ENCODE measurements at regions not wholly inside any gene's neighbourhood (a gene's known extent, or its start where the extent isn't known, plus 50 kb on each side); places are given as distances from the start of the nearest gene placed in this dataset.
"Not testable (repeated sequence)": the region's sequence is repeated elsewhere in the genome, so short reads cannot be mapped to it uniquely, and the experiment has no call there.

DNA sequence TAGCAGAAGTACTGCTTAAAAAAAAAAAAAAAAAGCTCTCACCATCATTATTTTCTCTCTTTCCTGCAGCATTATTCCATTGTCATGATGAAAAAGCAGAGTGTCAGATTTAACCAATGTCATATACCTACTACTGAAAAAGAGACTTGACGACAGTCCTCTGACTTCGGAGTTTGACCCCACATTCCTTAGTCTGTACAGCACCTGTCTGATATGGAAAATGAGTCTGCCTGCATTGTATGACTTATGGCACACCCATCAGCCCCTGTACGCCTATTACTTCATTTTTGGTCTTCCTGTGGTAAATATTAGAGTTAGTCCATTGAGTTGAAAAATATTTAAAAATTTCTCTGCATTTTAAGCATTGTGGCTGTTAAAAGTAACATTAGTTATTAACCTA, 54.5 kb upstream of the NOX4 start:
- CTCF ChIA-PET: no interaction called here
- POLR2A ChIA-PET: no interaction called here

DNA sequence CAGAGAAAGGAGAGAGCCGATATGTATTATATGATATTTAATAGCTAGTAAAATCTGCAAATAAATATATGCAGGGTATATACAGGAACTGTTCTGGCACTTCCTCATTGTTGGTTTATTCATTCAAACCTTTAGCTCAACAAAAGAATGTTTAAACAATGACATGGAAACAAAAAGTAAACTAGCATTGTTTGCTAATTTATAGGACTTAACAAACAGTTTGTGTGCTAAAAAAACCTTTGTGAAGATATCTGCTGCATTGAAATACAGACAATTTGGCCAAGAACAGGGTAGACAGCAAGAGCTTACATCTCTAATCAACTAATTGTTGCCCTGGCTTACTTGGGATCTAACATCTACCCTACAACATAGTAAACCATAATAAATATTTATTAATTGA, 64.6 kb upstream of the NOX4 start:
- CTCF ChIA-PET, POLR2A ChIA-PET: not testable (repeated sequence)

DNA sequence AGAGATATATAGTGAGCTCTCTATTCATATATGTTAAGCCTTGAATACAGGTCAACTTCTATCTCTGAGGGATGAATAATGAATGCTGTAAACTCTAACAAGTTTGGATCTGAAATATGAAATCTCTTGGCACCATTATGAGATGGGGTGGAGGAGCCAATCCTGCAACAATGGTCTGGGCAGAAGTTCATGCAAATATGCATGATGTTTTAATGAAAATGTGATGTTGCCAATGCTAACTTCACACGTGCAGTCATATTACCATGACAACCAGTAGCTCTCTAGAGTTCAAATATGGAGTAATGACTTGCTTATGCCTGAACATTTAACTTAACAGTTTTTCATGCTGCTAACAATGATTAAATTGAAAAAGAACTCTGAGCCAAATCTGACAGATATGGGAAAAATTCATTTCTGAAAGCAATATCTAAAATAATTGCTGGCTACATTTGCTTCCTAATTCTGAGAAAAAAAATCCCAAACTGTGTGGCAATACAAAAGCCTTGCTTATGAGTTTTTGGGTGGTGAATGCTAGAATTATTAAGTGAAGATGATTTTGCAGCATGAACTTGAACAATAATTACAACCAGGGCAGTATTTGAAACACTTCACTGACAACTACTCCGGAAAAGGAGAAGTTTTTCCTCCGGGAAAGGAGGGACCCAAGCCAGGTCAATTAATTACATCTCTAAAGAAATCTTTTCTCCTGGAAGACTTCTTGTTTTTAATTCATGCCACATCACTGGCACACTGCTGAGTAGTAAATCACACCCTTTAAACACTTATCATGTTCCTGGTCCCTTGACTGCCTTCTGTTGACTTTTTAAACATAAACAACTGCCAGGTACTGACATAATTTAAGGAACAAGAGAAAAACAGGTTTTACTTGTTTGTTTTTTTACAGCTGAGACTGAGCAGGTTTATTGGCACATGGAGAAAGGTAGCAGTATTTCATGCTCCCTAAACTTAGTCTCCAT, 65.8 kb upstream of the NOX4 start:
- POLR2A ChIA-PET, CTCF ChIA-PET: not testable (repeated sequence)

DNA sequence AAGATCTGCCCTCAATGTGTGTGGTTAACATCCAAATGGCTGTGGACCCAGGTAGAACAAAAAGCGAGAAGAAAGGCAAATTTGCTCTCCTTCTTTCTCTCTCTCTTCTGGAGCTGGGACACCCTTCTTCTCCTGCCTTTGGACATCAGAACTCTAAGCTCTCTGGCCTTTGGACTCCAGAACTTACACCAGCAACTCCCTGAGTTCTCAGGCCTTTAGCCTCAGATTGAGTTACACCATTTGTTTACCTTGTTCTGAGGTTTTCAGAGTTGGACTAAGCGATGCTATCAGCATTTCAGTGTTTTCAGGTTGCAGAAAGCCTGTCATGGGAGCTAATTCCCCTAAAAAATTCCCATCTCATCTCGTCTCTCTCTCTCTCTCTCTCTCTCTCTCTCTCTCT, 69.4 kb upstream of the NOX4 start:
- CTCF ChIA-PET, POLR2A ChIA-PET: not testable (repeated sequence)

DNA sequence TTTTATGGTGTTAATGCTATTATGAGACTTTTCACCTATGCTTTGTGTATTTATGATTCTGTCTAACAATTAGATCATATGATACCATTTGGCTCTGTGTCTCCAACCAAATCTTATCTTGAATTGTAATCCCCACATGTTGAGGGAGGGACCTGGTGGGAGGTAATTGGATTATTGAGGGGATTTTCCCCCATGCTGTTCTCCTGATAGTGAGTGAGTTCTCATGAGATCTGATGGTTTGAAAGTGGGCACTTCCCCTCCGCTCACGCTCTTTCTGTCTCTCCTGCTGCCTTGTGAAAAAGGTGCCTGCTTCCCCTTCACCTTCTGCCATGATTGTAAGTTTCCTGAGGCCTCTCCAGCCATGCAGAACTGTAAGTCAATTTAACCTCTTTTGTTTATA, 71.6 kb upstream of the NOX4 start:
- POLR2A ChIA-PET, CTCF ChIA-PET: not testable (repeated sequence)

DNA sequence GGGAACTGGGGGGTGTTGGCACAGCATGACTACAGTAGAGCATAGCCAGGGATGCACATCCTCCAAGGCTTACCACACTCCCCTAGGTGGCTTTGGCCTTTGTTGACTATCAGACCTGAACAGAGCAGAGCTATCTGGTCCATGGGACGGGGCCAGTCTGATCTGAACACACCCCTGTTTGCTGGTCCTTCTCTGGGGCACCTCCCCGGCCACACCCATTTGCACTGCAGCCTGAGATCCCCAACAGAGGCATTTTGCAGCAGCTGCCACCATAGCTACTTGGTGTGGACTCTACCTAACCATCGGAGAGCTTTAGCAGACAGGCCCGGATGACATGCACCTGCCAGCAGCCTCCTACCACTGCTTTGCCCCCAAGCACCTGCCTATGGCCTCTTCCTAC, 75.8 kb upstream of the NOX4 start:
- POLR2A ChIA-PET: no interaction called here
- CTCF ChIA-PET: no interaction called here

DNA sequence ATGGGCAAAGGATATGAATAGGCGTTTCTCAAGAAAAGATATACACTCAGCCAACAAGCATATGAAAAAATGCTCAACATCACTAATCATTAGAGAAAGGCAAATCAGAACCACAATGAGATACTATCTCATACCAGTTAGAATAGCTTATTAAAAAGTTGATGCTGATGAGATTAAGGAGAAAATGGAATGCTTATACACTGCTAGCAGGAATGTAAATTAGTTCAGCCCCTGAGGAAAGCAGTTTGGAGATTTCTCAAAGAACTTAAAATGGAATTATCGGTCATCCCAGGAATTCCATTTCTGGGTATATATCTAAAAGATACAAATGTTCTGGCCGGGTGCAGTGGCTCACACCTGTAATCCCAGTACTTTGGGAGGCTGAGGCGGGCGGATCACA, 78.2 kb upstream of the NOX4 start:
- POLR2A ChIA-PET, CTCF ChIA-PET: not testable (repeated sequence)

DNA sequence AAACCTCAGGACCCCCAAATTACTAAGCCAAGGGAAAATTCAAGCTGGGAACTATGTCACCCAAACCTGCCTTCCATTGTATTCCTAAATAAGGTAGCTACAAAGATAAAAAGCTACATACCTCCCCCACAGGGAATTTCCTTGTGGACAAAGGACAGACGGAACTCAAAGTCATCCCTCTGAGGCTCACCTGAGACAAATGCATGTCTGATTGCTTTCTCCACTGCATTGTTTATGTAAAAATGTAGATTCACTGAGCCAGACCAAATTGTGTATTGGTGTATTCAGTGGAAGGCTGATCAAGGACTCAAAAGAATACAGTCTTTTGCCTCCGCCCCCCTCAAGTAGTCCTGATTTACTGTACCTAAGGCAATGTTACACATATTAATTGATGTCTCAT, 80.5 kb upstream of the NOX4 start:
- POLR2A ChIA-PET, CTCF ChIA-PET: not testable (repeated sequence)

DNA sequence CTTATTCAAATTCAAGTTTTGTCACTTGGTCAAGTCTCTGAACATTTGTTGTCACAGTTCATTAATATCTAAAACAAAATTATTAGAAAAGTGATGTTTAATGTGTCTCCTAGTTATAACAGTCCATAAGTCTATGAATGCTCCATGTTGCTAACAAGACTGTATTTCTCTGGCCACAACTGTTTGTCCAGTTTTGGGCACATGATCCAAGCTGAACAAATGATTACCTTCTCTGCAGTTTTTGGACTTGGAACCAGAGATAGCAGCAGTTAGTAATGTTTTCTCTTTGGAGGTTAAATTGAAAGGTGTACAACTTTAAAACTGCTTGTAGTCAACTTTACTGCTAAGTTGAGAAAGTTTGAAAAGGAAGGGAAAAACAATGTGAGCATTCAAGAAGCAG, 84.7 kb upstream of the NOX4 start:
- CTCF ChIA-PET, POLR2A ChIA-PET: not testable (repeated sequence)

DNA sequence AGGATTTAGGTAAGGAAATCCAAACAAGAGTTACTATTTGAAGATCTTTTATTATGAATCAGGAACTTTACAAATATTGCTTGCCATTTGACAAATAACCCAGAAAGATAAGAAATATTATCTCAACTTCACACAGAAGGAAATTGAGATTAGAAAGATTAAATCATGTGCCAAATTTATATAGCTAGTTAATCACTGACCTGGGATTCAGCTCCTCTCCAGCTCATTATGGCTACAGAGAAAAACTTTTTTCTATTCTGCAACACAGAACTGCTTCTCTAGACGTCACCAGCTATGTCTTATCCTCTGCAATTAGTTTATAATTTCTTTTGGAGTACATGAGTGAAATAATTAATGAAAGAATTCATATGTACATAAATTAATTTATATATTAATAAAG, 86.3 kb upstream of the NOX4 start:
- CTCF ChIA-PET, POLR2A ChIA-PET: not testable (repeated sequence)

DNA sequence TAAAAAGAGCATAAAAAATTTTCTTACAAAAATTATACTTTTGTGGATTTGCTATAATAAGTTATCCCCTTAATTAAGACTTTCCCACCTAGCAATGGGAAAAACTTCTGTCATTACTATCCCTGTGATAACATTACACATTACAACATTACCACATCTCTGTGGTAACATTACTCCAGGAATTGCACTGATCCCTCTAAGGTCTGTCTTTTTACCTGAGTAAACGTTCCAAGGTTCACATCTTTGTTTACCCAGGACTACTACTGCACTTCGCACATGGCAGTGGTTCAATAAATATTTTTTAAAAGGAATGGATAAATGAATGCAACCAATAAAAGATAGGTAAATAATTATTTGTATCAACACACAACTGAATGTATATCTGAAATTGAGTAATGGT, 92.4 kb upstream of the NOX4 start:
- ChIA-PET POLR2A (no interaction called here), CTCF (no interaction called here)

DNA sequence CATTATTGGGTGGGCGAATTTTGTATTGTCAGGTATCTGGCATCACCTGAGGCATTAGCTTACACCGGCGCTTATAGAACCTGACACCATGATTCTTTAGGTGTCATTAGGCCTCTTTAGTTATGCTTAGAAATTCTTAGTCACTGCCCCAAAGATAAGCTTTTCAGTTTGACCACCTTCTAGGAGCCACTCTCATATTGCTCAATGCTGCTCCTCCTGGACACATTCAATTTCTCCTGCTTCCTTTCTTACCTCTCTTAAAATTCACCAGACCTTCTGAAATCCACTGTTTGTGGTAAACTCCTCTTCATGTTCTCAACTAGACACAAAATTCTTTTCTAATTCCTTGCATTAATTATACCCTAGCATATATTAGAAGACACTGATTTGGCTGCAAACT, 93.9 kb upstream of the NOX4 start:
- CTCF ChIA-PET, POLR2A ChIA-PET: not testable (repeated sequence)

DNA sequence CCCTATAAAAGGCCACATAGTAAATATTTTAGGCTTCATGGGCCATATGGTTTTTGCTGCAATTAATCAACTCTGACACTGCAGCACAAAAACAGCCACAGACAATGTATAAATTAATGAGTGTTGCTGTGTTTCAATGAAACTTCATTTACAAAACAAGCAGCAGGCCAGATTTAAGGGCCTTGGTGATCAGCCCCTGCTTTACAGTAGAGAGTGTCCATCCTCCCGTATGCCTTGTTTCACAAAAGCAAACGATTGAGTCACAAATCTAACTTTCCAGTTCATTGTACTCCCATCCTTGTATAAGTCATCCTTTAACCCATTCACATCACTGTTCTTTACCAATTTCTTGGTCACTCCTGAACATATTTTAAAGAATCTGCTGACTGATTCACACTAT, 94.3 kb upstream of the NOX4 start:
- POLR2A ChIA-PET, CTCF ChIA-PET: not testable (repeated sequence)

DNA sequence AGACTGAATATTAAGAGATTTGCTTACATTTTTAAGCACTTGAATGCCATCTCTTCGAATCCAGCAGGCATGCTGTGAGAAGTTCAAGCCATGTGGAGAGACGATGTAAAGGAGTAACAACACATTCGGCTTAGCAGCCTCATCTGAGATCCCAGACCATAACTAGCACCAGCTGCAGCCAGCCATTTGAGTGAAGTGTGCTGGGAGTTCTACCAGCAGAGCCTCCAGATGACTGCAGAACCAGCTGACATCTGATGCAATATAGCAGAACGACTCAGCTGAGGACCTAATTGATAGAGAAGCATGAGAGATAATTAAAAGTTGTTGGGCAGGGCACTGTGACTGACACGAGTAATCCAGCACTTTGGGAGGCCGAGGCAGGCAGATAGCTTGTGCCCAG, 98.2 kb upstream of the NOX4 start:
- CTCF ChIA-PET, POLR2A ChIA-PET: not testable (repeated sequence)

DNA sequence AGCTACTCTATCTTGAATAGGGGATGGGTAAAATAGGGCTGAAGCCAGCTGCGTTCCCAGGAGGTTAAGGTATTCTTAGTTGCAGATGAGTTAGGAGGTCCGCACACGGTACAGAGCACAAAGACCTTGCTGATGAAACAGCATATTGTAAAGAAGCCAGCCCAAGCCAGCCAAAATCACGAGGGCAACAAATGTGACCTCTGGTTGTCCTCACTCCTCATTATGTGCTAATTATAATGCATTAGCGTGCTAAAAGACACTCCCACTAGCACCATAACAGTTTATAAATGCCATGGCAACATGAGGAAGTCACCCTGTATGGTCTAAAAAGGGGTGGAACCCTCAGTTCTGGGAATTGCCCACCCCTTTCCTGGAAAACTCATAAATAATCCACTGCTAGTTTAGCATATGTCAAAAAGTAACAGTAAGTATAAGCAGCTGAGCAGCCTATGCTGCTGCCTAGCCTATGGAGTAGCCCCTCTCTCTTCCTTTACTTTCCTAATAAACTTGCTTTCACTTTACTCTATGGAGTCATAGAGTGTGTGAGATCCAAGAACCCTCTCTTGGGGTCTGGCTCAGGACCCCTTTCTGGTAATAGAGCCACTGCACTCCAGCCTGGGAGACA, 98.9 kb upstream of the NOX4 start:
- POLR2A ChIA-PET, CTCF ChIA-PET: not testable (repeated sequence)

DNA sequence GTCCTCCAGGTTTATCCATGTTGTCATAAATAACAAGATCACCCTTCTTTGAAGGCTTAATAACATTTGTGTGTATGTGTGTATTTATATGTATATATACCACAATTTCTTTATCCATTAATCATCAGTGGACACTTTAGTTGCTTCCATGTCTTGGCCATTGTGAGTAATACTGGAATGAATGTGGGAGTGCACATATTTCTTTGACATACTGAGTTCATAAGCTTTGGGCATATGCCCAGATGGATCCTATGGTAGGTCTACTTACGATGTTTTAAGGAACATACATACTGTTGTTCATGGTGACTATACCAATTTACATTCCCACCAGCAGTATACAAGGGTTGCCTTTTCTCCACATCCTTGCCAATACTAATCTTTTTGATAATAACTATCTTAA, 108.8 kb upstream of the TRIM77 start:
- CTCF ChIA-PET, POLR2A ChIA-PET: not testable (repeated sequence)

DNA sequence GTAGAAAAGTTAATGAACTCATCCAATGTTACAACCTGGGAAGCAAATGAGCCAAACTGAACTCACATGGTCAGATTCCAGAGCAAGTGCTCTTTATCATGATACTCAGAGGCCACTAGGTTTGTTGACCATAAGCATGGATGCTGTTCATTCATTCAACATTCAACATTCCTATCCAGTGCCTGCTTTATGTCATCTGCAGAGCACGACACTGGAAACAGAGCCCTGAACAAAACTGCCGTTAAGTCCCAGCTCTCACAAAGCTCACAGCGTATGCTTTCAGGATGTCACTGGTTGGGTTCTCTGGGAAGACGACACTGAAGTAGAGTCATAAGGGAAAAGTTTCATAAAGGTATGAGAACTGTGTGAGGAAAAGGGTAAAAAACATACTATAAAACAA, 105.8 kb upstream of the TRIM77 start:
- ChIA-PET POLR2A (no interaction called here), CTCF (no interaction called here)

DNA sequence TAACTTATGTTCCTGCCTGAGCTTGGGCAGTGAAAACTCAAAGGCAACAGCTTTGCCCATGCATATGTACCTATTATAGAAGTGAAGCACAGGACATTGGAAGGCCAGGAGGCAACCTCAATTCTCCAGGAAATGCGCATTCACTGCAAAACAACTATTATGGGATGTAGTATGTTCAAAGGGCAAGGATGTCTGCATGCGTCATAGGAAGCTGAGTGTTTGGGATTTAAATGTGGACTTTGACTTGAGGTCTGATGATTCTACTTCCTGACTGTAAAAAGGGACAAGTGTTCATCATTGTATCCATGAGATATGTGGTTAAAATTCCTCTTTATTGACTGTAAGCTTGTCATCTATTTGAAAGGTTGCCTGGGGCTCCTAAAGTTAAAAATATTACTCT, 103.3 kb upstream of the TRIM77 start:
- POLR2A ChIA-PET, CTCF ChIA-PET: not testable (repeated sequence)

DNA sequence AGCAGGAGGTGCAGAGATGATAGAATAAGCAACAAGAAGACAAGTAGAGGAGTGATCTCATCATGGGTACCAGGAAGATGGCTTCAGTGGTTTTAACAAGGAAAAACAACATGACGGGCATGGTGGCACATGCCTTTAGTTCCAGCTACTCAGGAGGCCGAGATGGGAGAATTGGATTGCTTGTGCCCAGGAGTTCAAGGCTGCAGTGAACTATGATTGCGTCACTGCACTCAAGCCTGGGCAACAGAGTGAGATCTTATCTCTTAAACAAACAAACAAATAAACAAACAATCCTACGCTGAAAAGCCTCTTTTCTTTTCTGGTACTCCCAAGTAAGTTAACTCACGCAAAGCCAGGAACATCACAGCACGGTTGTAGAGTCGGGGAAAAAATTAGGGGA, 102.6 kb upstream of the TRIM77 start:
- CTCF ChIA-PET: not testable (repeated sequence)

DNA sequence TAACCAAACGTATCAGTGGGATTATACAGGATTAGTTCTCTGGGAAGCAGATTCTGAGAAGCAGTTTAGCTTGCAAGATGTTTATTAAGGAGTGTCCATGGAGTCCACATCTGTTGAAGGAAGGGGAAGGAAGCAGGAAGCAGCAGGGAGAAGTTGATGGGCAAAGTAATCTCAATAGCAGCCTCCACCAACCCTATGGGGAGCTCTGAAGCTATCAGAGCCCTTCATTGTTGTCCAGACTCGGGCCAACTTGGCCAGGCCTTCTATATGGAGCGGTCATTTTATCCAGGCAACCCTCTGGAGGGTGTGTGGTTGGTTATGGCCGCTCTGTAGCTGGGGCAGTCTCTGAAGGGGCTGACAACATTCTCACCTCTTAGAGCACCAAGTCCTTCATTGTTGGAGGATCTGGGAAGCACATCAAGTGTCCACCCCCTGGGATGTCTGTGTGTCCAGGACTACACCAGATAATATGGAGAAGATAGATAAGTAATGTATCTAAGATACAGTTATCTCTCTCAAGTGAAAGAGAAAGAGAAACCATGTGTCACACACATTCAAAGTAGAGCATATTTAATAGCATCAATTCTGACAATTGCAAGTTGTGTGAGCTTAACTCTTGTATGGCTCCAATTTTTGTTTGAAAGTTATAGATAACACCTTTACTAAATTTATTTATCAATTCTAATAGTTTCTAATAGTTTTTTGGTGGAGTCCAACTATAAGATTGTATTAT, 101.7 kb upstream of the TRIM77 start:
- POLR2A ChIA-PET: no interaction called here
- CTCF ChIA-PET: interaction anchor here (0.5 kb wide), 1 partner anchor 68 kb away, joined by 6 read pairs; no protein-coding TSS in a partner anchor

More for the DNA sequence above, 102.6 kb upstream of the TRIM77 start:
- POLR2A ChIA-PET: not testable (repeated sequence)

DNA sequence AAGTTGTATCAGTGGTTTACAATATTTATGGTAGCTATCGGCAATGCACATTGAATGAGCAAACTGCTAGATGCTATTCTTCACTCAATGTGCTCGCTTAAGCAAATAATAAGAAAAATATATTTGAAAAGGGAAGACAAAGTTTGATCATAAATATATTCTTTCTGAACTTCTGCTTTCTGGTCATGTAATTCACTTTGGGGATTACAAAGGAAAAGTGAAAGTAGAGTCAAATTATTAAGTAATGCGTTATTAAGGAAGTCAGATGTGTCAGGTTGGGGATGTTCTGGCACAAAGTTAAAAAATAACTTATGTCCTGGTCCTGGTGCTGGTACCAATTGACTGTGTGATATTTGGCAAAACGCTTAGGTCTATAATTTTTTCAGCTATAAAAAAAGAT, 98.0 kb upstream of the TRIM77 start:
- POLR2A ChIA-PET: no interaction called here
- CTCF ChIA-PET: no interaction called here
